Activated gamma-delta T cell treated with anti-CD3 and anti-CD28 coated beads, Interleukin-2, amount 50 U/mL, for 16 hours (primary cell): ENCODE measurements at regions not wholly inside any gene's neighbourhood (a gene's known extent, or its start where the extent isn't known, plus 50 kb on each side); places are given as distances from the start of the nearest gene placed in this dataset.
A peak's percentile ranks its signal among the peaks of the same experiment; 100 is the strongest.
"Not testable (repeated sequence)": the region's sequence is repeated elsewhere in the genome, so short reads cannot be mapped to it uniquely, and the experiment has no call there.

ENCODE experiments used
- DNase-seq: peaks from one replicate; pipeline ENCODE4 v3.0.0-alpha.2; 2020; ENCODE audit warnings: low read depth

- no peak for DNase-seq
Measured at GRCh38 chr1:198934426-198934825, 295.6 kb downstream of the PTPRC start.

- peak; percentile 37 for DNase-seq
Measured at GRCh38 chr1:198934901-198935305, 296.1 kb downstream of the PTPRC start.

- DNase-seq = peak; percentile 54
Measured at GRCh38 chr1:198935306-198935921, 296.6 kb downstream of the PTPRC start.

- no peak for DNase-seq
Measured at GRCh38 chr1:198936371-198937083, 297.7 kb downstream of the PTPRC start.

GRCh38 chr1:198937231-198938031 is 298.6 kb downstream of the PTPRC start:
- peak; percentile 15 for DNase-seq

- DNase-seq = no peak
Measured at GRCh38 chr1:198939286-198939685, 300.4 kb downstream of the PTPRC start.

- no peak for DNase-seq
Measured at GRCh38 chr1:198939956-198940355, 301.1 kb downstream of the PTPRC start.

- no peak for DNase-seq
Measured at GRCh38 chr1:198942466-198942865, 303.6 kb downstream of the PTPRC start.

GRCh38 chr1:198943484-198944187 is 304.8 kb downstream of the PTPRC start:
- no peak for DNase-seq

- no peak for DNase-seq
Measured at GRCh38 chr1:198947456-198947855, 308.6 kb downstream of the PTPRC start.

- DNase-seq = no peak
Measured at GRCh38 chr1:198948895-198949659, 310.2 kb downstream of the PTPRC start.

- DNase-seq = no peak
Measured at GRCh38 chr1:198950036-198950435, 311.2 kb downstream of the PTPRC start.

- no peak for DNase-seq
Measured at GRCh38 chr1:198955085-198955484, 316.2 kb downstream of the PTPRC start.

- no peak for DNase-seq
Measured at GRCh38 chr1:198957044-198957443, 318.2 kb downstream of the PTPRC start.

GRCh38 chr1:198959032-198959431 is 320.2 kb downstream of the PTPRC start:
- DNase-seq = no peak

- DNase-seq = no peak
Measured at GRCh38 chr1:198959676-198960075, 320.8 kb downstream of the PTPRC start.

GRCh38 chr1:198963796-198964195 is 325.0 kb downstream of the PTPRC start:
- not testable (repeated sequence) for DNase-seq

GRCh38 chr1:198966519-198966918 is 327.7 kb downstream of the PTPRC start:
- no peak for DNase-seq

GRCh38 chr1:198967566-198967965 is 328.7 kb downstream of the PTPRC start:
- no peak for DNase-seq

- no peak for DNase-seq
Measured at GRCh38 chr1:198968866-198969265, 330.0 kb downstream of the PTPRC start.

GRCh38 chr1:198969981-198970380 is 331.1 kb downstream of the PTPRC start:
- no peak for DNase-seq

GRCh38 chr1:198970916-198971315 is 332.1 kb downstream of the PTPRC start:
- no peak for DNase-seq
